ENCODE measurements at regions not wholly inside any gene's neighbourhood (a gene's known extent, or its start where the extent isn't known, plus 50 kb on each side); places are given as distances from the start of the nearest gene placed in this dataset.

DNA sequence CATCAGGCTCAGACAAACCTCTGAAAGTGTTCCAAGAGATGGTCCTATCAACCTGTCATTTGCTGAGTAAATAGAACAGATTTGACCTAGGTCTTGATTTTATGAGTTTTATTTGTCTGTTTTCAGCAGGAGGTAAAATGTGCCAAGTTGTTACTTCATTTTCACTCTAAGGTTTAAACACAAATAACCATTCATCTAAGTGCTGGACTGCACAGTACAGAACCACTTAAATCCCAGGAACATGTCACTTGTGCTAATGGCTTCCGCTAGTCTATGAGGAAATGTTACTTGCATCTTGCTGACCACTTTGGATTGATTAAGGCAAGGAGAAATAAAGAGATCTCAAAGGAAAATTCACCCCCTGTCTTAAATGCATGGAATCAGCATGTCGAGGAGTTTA, 660.7 kb downstream of the SMARCA1 start:
- Histone ChIP-seq H3K36me3 (no peaks in the 10 kb centered on the region), H3K9me3 (no peaks in the 10 kb centered on the region), H3K4me1 (no peaks in the 10 kb centered on the region), H3K4me3 (no peak overlapping the region), H3K27me3 (no peaks in the 10 kb centered on the region), H3K27ac (no peak overlapping the region)
- TF ChIP-seq, protein P1, sequence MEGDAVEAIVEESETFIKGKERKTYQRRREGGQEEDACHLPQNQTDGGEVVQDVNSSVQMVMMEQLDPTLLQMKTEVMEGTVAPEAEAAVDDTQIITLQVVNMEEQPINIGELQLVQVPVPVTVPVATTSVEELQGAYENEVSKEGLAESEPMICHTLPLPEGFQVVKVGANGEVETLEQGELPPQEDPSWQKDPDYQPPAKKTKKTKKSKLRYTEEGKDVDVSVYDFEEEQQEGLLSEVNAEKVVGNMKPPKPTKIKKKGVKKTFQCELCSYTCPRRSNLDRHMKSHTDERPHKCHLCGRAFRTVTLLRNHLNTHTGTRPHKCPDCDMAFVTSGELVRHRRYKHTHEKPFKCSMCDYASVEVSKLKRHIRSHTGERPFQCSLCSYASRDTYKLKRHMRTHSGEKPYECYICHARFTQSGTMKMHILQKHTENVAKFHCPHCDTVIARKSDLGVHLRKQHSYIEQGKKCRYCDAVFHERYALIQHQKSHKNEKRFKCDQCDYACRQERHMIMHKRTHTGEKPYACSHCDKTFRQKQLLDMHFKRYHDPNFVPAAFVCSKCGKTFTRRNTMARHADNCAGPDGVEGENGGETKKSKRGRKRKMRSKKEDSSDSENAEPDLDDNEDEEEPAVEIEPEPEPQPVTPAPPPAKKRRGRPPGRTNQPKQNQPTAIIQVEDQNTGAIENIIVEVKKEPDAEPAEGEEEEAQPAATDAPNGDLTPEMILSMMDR (IDR thresholded peaks at IDR 0.05), result no peak
- no peak for DNase-seq
- intact Hi-C loops (cut with DNase I; ENCODE audit: low total_unique reads), result no loop called here

DNA sequence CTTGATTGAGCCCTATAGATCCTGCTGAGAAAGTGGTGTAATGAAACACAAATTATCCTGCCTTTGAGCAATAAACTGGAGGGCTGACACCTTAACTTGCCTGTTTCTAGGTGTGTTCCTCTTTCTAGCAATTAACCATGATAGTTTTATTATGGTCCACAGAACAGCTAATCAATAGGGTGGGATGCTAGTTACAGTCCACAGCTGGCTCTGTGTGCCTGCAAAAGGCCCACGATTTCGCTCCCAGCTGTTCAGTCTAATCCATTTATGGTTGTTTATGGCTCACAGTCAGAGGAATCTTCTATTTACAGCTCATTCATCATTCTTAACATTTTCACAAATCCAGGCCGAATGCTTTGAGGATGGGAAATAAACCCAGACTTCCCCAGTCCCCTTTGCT, 674.9 kb downstream of the SMARCA1 start:
- Histone ChIP-seq H3K27me3 (no peaks in the 10 kb centered on the region), H3K27ac (no peak overlapping the region), H3K36me3 (no peaks in the 10 kb centered on the region), H3K4me3 (no peak overlapping the region), H3K4me1 (no peaks in the 10 kb centered on the region), H3K9me3 (peaks cover 0 to 3% (median 0%) of the 10 kb centered on the region in 3 donors)
- intact Hi-C loops (cut with DNase I; ENCODE audit: low total_unique reads), result no loop called here
- TF ChIP-seq, protein P1 (IDR thresholded peaks at IDR 0.05), result no peak
- no peak for DNase-seq

DNA sequence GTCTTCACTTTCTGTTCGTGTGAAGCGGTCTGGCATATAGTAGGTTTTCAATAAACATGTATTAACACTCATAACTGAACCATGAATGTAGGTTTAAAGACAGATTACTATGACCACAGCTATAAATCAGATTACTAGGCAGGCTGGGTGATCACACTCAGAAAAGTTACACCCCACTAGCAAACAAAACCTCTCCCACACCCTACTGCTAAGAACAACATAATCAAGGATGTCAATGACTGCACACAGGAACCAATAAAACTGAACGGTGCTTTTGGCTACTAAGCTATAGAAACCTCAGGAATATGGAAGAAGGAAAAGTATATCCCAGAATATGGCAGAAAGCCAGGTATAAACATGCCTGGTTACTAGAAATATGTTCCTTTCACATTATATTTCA, 676.9 kb downstream of the SMARCA1 start:
- H3K4me3 ChIP-seq, result no peak overlapping the region
- H3K27me3 ChIP-seq, result no peaks in the 10 kb centered on the region
- no peaks in the 10 kb centered on the region for H3K4me1 ChIP-seq
- H3K9me3 ChIP-seq, result peaks cover 0 to 4% (median 0%) of the 10 kb centered on the region in 3 donors
- intact Hi-C loops (cut with DNase I; ENCODE audit: low total_unique reads), result no loop called here
- no peaks in the 10 kb centered on the region for H3K36me3 ChIP-seq
- no peak for DNase-seq
- TF ChIP-seq, protein P1 (IDR thresholded peaks at IDR 0.05), result no peak
- no peak overlapping the region for H3K27ac ChIP-seq

DNA sequence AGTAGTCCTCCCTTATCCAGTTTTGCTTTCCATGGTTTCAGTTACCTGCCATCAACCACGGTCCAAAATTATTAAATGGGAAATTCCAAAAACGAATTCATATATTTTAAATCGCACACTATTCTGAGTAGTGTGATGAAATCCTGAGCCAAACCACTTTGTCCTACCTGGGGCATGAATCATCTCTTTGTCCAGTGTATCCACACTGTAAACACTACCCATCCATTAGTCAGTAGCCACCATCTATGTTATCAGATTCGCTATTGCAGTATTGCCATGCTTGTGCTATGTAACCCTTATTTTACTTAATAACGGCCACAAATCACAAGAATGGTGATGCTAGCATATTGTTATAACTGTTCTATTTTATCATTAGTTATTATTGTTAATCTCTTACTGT, 704.6 kb downstream of the SMARCA1 start:
- no peak for DNase-seq
- H3K27me3 ChIP-seq, result no peaks in the 10 kb centered on the region
- intact Hi-C loops (cut with DNase I; ENCODE audit: low total_unique reads), result no loop called here
- no peak overlapping the region for H3K27ac ChIP-seq
- H3K9me3 ChIP-seq, result no peaks in the 10 kb centered on the region
- no peak overlapping the region for H3K4me3 ChIP-seq
- TF ChIP-seq, protein P1 (IDR thresholded peaks at IDR 0.05), result no peak
- no peaks in the 10 kb centered on the region for H3K4me1 ChIP-seq
- no peaks in the 10 kb centered on the region for H3K36me3 ChIP-seq

DNA sequence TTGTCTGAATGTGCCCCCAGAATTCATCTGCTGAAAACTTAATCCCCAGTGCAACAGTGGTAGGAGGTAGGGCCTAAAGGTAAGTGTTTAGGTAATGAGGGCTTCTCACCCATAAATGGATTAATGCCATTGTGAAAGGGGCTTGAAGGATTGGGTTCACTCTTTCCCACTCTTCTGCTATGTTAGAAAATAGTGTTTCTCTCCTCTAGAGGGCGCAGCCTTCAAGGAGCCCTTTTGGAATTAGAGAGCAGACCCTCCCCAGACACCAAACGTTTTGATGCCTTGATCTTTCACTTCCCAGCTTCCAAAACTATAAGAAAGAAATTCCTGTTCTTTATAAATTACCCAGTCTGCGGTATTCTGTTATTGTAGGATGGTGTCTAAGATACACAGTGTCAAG, 706.4 kb downstream of the SMARCA1 start:
- no peak for DNase-seq
- intact Hi-C loops (cut with DNase I; ENCODE audit: low total_unique reads), result no loop called here
- no peaks in the 10 kb centered on the region for H3K4me1 ChIP-seq
- H3K9me3 ChIP-seq, result no peaks in the 10 kb centered on the region
- TF ChIP-seq, protein P1 (IDR thresholded peaks at IDR 0.05), result no peak
- H3K4me3 ChIP-seq, result no peak overlapping the region
- no peaks in the 10 kb centered on the region for H3K36me3 ChIP-seq
- no peaks in the 10 kb centered on the region for H3K27me3 ChIP-seq
- no peak overlapping the region for H3K27ac ChIP-seq

DNA sequence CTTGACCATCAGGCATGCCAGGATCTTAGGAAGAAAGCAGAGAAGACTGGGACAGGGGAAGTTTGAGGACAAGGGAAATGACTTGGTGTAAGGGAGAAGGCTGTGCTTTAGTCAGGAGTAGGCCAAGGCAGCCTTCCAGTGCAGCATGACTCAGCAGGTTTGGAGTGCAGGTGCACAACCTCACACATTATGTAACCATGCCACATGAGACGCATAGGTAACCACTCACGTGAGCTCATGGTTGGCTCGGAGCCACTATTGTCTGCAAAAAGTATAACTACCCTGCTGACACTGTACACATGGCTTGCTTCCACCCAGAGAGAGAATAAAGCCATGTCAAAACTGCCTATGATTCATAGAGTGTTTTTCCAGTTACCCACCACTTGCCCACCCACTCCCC, 715.9 kb downstream of the SMARCA1 start:
- intact Hi-C loops (cut with DNase I; ENCODE audit: low total_unique reads), result no loop called here
- no peaks in the 10 kb centered on the region for H3K4me1 ChIP-seq

More for the DNA sequence above, 715.9 kb downstream of the SMARCA1 start:
- H3K4me3 ChIP-seq, result no peak overlapping the region
- no peaks in the 10 kb centered on the region for H3K9me3 ChIP-seq
- H3K36me3 ChIP-seq, result no peaks in the 10 kb centered on the region
- H3K27ac ChIP-seq, result no peak overlapping the region
- no peaks in the 10 kb centered on the region for H3K27me3 ChIP-seq
- TF ChIP-seq, protein P1 (IDR thresholded peaks at IDR 0.05), result no peak
- no peak for DNase-seq

All from tibial artery (tissue), 4 donors.